Fibroblast of lung (primary cell): ENCODE measurements at regions not wholly inside any gene's neighbourhood (a gene's known extent, or its start where the extent isn't known, plus 50 kb on each side); places are given as distances from the start of the nearest gene placed in this dataset.

Source experiments
- DNase-seq, 2 donors: peaks; one replicate each; pipeline versions ENCODE4 v3.0.0 to v3.0.0-alpha.2; 2010; ENCODE audit warnings: low read depth in 2 of 2
- H2AFZ ChIP-seq: 2 replicates; pipeline ENCODE4 v1.5.1; 2012; ENCODE audit warnings: low read length, control low read depth, inconsistent platforms
- H3K27ac ChIP-seq: 2 replicates; pipeline ENCODE4 v1.5.1; 2011; ENCODE audit warnings: low read length, control low read depth; ENCODE audit not compliant: insufficient read depth
- H3K27me3 ChIP-seq: 2 replicates; pipeline ENCODE4 v1.5.1; 2011; ENCODE audit warnings: mild to moderate bottlenecking, low read length; ENCODE audit not compliant: control insufficient read depth, insufficient read depth
- H3K36me3 ChIP-seq: 2 replicates; pipeline ENCODE4 v1.5.1; 2011; ENCODE audit warnings: low read length; ENCODE audit not compliant: control insufficient read depth, insufficient read depth
- H3K4me1 ChIP-seq: 2 replicates; pipeline ENCODE4 v1.5.1; 2011; ENCODE audit warnings: low read length; ENCODE audit not compliant: control insufficient read depth, insufficient read depth; ENCODE audit errors: extremely low read depth
- H3K4me2 ChIP-seq: 2 replicates; pipeline ENCODE4 v1.5.1; 2011; ENCODE audit warnings: low read length, control low read depth; ENCODE audit not compliant: insufficient read depth; ENCODE audit errors: extremely low read depth
- H3K4me3 ChIP-seq, 4 experiments: fragments of 200-600 bp in 1 of 4; sonication (generic) in 1 of 4; replicated peaks in 1 of 4; 2 replicates each; pipeline ENCODE4 v1.5.1; 2011 to 2016; ENCODE audit warnings: low read length in 4 of 4, low read depth in 3 of 4, mild to moderate bottlenecking in 3 of 4, control low read depth in 2 of 4, inconsistent platforms in 1 of 4, mixed read lengths in 1 of 4; ENCODE audit not compliant: insufficient read depth in 1 of 4; ENCODE audit errors: control extremely low read depth in 1 of 4
- H3K79me2 ChIP-seq: 2 replicates; pipeline ENCODE4 v1.5.1; 2012; ENCODE audit warnings: mild to moderate bottlenecking, low read length, inconsistent platforms; ENCODE audit not compliant: control insufficient read depth, insufficient read depth
- H3K9ac ChIP-seq: 2 replicates; pipeline ENCODE4 v1.5.1; 2011; ENCODE audit warnings: mild to moderate bottlenecking, low read length, control low read depth; ENCODE audit not compliant: insufficient read depth
- H3K9me3 ChIP-seq: 2 replicates; pipeline ENCODE4 v1.5.1; 2012; ENCODE audit warnings: low read depth, low read length; ENCODE audit not compliant: control insufficient read depth, insufficient read depth
- H4K20me1 ChIP-seq: 2 replicates; pipeline ENCODE4 v1.5.1; 2011; ENCODE audit warnings: low read length; ENCODE audit not compliant: control insufficient read depth, insufficient read depth; ENCODE audit errors: extremely low read depth
- EZH2 ChIP-seq: IDR thresholded peaks from 2 replicates; pipeline ENCODE4 v1.5.1; 2012; ENCODE audit warnings: low read length, control low read depth, mild to moderate bottlenecking; ENCODE audit errors: missing control alignments
- TF ChIP-seq, protein P1 (sequence below), 2 donors: IDR thresholded peaks in 1 of 2; conservative IDR thresholded peaks in 1 of 2; 1 replicate in 1 of 2; 2 replicates in 1 of 2; pipeline ENCODE4 v1.5.1; 2011 to 2012; ENCODE audit warnings: low read length in 2 of 2, control low read depth in 1 of 2, inconsistent platforms in 1 of 2, low read depth in 1 of 2, mild to moderate bottlenecking in 1 of 2

DNA sequence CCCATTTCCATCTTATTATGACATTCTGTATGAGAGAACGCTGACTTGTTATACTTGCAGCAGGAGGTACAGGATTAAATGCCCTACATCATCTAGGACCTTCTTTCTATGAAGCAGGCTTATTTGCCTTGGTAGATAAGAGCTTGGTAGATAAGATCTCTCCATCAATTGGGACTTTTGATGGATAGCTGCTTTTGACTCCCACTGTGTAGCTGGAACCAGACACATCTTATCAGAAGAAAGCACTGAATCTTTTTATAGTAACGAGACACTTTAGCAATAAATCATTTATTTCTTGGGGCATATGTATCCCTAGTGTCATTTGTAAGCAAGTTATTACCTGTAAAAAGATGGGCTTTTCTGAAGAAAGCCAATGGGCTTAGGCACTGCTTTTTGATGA lies 613.9 kb downstream of the TECRL start:
- H3K27ac ChIP-seq = no peak overlapping the region
- no peak for DNase-seq
- H3K4me3 ChIP-seq = no peak overlapping the region
- H3K4me1 ChIP-seq = no peaks in the 10 kb centered on the region
- no peaks in the 10 kb centered on the region for H3K27me3 ChIP-seq
- no peak overlapping the region for H2AFZ ChIP-seq
- no peaks in the 10 kb centered on the region for H3K9me3 ChIP-seq
- H3K9ac ChIP-seq = no peak overlapping the region
- no peaks in the 10 kb centered on the region for H4K20me1 ChIP-seq
- no peaks in the 10 kb centered on the region for H3K79me2 ChIP-seq
- H3K4me2 ChIP-seq = no peak overlapping the region
- H3K36me3 ChIP-seq = no peaks in the 10 kb centered on the region
- TF ChIP-seq, protein P1, sequence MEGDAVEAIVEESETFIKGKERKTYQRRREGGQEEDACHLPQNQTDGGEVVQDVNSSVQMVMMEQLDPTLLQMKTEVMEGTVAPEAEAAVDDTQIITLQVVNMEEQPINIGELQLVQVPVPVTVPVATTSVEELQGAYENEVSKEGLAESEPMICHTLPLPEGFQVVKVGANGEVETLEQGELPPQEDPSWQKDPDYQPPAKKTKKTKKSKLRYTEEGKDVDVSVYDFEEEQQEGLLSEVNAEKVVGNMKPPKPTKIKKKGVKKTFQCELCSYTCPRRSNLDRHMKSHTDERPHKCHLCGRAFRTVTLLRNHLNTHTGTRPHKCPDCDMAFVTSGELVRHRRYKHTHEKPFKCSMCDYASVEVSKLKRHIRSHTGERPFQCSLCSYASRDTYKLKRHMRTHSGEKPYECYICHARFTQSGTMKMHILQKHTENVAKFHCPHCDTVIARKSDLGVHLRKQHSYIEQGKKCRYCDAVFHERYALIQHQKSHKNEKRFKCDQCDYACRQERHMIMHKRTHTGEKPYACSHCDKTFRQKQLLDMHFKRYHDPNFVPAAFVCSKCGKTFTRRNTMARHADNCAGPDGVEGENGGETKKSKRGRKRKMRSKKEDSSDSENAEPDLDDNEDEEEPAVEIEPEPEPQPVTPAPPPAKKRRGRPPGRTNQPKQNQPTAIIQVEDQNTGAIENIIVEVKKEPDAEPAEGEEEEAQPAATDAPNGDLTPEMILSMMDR (conservative IDR thresholded peaks at IDR 0.05 in 1 of 2, IDR thresholded peaks at IDR 0.05 in 1 of 2; ENCODE audit: low read depth in 1 of 2, low read length in 2 of 2) = no peak
- no peak for TF ChIP-seq EZH2

DNA sequence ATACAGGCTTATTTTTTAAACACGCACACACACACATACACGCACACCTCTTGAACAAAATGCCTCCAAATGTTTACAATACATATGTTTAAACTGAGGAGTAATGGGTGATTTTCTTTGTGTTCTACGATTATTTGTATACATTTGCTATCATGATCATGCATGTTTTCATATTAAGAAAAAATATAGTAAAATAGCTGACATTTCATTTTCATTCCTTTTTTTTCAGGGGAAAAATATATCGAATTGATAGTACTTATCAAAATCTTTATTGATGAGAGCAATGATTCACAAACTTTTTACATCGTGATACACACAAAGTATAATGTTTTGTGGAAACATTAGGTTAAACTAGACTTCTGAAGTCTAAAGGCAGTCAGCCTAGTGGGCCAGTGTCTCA lies 618.9 kb downstream of the TECRL start:
- no peaks in the 10 kb centered on the region for H3K27me3 ChIP-seq
- no peak for DNase-seq

DNA sequence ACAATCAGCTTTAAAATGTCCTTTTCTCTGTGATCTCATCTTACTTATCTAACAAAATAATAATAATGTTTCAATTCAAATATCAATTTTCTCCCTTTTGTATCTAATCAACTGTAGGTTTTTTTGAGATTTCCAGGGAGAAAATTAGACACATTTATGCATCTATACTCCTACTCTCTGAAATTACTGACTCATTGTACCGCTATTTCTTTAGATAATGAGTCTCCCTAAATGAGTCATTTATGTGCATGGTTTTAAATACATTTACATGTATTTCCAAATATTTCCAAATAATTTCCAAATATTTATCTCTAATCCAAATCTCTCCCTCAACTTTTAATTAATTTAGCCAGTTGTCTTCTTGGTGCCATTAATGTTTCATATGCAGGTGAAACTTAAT lies 621.0 kb downstream of the TECRL start:
- H3K79me2 ChIP-seq = no peaks in the 10 kb centered on the region
- no peaks in the 10 kb centered on the region for H4K20me1 ChIP-seq
- no peaks in the 10 kb centered on the region for H3K36me3 ChIP-seq
- H2AFZ ChIP-seq = no peak overlapping the region
- H3K9ac ChIP-seq = no peak overlapping the region
- H3K27me3 ChIP-seq = no peaks in the 10 kb centered on the region
- H3K4me2 ChIP-seq = no peak overlapping the region
- no peak overlapping the region for H3K27ac ChIP-seq
- no peak for DNase-seq
- no peaks in the 10 kb centered on the region for H3K9me3 ChIP-seq
- no peaks in the 10 kb centered on the region for H3K4me1 ChIP-seq
- H3K4me3 ChIP-seq = no peak overlapping the region
- no peak for TF ChIP-seq EZH2
- TF ChIP-seq, protein P1 (conservative IDR thresholded peaks at IDR 0.05 in 1 of 2, IDR thresholded peaks at IDR 0.05 in 1 of 2; ENCODE audit: low read depth in 1 of 2, low read length in 2 of 2) = no peak

More for the DNA sequence above, 618.9 kb downstream of the TECRL start:
- no peak overlapping the region for H3K27ac ChIP-seq
- no peaks in the 10 kb centered on the region for H3K4me1 ChIP-seq
- H3K9me3 ChIP-seq = no peaks in the 10 kb centered on the region
- no peak overlapping the region for H2AFZ ChIP-seq
- no peaks in the 10 kb centered on the region for H3K36me3 ChIP-seq
- H3K9ac ChIP-seq = no peak overlapping the region
- H3K79me2 ChIP-seq = no peaks in the 10 kb centered on the region
- H4K20me1 ChIP-seq = no peaks in the 10 kb centered on the region
- TF ChIP-seq, protein P1 (conservative IDR thresholded peaks at IDR 0.05 in 1 of 2, IDR thresholded peaks at IDR 0.05 in 1 of 2; ENCODE audit: low read depth in 1 of 2, low read length in 2 of 2) = no peak
- no peak for TF ChIP-seq EZH2
- H3K4me2 ChIP-seq = no peak overlapping the region
- H3K4me3 ChIP-seq = no peak overlapping the region
